M059J (cell line): ENCODE measurements at regions not wholly inside any gene's neighbourhood (a gene's known extent, or its start where the extent isn't known, plus 50 kb on each side); places are given as distances from the start of the nearest gene placed in this dataset.

Source experiments
- DNase-seq: peaks from one replicate; pipeline ENCODE4 v3.0.0-alpha.2; 2012; ENCODE audit warnings: low read depth

DNA sequence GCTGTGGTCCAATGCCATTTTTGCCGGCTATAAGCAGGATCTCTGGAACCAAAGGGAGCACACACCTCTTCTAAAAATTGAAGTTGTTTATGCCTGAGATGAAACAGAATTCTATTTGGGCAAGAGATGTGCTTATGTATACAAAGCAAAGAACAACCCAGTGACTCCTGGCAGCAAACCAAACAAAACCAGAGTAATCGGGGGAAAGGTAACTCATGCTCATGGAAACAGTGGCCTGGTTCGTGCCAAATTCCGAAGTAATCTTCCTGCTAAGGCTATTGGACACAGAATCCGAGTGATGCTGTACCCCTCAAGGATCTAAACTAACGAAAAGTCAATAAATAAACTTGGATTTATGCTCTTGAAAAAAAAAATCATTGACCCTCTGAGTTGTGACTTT lies 178.7 kb downstream of the CEMIP2 start:
- DNase-seq, result peak; percentile 27

DNA sequence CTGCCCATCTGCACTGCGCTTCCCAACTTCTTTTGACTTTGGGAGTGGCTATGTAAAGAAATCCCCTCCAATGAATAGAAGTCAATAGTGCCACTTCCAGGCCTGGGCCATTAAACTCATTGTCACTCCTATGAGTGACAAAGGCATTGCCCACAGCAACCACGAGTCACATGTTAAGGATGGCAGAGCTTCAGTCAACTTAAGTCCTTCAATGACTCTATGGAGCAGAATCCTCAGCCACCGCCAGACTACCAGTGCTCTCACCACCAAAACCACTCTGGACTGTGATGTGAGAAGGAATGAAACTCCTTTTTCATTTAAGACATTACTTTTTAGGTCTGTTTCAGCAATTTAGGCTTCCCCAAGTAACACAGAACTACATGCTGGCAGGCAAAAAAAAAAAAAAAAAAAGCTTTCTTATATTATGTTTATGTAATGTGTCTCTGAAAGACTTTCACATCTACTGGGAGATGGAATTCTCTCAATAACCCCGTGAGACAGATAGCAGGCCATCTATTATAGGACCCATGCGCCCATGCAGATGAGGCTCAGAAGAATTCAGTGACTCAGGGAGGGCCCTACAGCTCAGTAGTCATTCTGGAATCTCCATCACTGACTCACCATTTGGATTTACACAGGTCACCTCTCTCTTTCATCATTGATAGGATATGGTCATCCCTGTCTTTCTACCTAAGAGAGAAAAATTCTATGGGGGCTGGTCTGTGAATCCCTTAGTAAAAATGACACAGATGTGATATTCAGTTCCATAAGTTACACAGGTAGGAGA lies 180.5 kb downstream of the CEMIP2 start:
- DNase-seq, result peak; percentile 65

DNA sequence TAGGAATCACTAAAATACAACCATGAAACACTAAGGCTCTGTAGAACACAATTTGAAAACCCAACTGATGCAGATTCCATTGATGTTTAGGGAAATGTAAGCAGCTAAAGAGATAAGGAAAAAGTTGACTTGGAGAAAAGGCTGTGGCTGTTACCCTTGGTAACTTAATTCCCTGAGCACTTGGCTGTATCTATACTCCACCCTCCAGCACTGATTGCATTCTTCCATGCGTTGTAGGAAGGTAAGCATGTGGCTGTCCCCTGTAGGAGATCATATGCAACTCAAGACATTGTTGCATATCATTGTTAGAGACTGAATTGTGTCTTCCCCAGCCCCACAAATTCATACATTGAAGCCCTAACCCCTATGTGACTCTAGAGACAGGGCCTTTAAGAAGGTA lies 184.5 kb downstream of the CEMIP2 start:
- no peak for DNase-seq

DNA sequence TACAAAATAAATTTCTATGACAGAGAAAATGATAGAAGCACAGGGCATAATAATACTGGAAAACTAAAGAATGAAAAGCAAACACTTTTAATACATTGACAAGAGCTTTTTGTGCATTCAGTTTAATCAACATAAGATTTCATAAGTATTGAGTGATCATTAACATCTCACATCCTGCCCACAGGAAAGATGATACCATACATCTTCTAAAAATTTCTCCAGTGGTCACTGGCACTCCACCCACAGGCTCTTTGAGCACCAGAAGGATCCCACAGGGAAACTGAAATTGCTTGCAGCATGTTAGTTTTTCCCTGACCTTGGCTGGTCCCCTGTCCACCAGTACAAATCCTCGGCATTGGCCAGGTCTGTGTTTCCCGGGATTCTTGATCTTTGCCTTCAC lies 186.0 kb downstream of the CEMIP2 start:
- no peak for DNase-seq

DNA sequence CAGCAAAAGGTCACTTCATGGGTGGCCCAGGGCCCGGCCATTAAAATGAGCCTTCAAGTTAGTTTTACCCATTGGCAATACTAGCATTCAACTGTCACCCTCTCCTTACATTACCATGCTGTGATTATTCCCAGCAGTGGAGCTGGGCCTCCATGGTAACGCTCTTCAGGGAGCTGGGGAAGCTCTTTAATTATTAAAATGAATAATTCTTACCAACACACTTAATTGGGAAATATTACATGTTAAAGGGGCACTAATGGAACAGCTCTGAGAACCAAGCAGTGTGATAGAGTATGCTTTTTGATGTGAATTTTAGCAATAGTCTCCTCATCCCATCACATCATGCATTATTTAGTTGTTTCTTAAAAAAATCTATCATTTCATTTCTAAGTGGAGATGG lies 187.2 kb downstream of the CEMIP2 start:
- DNase-seq, result no peak

DNA sequence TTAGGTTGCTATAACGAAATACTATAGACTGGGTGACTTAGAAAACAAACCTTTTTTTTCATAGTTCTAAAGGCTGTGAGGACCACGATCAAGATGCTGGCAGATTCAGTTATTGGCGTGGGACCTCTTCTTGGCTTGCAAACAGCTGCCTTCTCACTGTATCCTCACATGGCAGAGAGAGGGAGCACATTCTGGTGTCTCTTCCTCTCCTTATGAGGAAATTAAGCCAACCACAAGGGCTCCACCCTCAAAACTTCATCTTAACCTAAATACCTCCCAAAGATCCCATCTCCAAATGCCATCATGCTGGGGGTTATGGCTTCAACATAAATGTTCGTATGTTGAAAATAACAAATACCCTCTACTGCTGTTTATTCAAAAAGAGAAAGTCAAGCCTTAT lies 197.1 kb downstream of the CEMIP2 start:
- no peak for DNase-seq

DNA sequence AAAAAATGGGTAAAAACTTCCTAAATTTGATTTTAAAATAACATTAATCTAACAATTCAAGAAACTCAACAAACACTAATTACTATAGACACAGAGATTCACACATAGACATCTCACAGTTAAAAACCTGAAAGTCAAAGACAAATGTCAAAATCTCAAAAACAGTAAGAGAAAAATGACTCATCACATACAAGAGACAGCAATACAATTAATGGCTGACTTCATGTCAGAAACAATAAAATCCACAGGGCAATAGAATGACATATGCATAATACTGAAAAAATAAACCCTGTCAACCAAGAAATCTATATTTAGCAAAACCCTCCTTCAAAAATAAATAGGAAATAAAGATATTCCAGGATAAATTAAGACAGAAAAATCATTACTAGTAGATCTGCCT lies 200.4 kb downstream of the CEMIP2 start:
- no peak for DNase-seq

DNA sequence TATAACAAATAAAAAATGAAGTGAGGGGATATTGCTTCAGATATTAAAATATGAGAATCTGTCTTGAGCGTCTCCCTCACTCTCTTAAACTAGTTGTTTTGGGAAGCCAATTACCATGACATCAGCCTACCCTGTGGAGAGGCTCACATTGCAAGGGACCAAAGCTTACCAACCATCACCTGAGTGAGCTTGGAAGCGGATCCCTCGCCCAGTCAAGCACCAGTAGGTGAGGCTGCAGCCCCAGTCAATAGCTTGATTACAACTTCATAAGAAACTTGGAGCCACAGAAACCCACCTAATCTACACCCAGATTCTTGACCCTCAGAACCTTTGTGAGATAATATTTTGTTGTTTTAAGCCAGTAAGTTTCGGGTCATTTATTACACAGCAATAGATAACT lies 206.2 kb downstream of the CEMIP2 start:
- no peak for DNase-seq

DNA sequence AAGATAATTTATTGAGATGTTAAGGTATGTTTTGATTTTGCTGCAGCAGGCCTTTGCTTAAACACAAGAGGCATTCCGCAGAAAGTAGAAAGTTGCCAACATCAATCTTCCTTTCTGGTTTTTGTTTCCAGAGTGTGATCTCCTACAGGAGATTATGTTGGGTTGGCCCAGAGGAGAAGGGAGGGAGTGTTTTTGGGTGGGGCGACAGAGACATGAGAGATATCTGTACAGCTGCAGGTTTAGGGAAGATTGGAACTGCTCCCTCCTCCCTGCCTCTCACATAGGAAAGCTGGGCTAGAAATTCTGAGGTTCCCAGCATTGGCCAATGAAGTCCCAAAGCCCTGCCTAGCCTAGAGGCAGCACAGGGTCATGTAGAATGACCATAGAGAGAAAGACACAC lies 211.0 kb downstream of the CEMIP2 start:
- DNase-seq, result no peak

DNA sequence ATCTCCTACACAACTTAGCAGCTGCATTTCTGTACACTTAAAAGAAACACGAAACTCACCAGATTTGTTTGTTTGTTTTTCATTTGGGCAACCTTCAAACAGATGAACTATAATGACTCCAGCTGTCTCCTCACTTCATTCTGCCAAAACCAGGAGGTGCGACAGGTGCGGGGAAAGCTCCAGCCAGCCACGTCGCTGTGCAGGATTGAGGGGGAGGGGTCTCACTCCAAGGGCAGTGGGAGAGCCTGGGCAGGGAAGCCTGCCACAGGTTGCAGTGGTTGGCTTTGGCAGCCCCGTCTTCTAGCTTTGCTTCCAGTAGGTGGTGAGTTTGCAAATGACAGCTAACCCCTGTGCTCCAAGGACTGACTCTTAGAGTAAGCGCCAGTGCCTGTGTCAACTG lies 215.8 kb downstream of the CEMIP2 start:
- no peak for DNase-seq

DNA sequence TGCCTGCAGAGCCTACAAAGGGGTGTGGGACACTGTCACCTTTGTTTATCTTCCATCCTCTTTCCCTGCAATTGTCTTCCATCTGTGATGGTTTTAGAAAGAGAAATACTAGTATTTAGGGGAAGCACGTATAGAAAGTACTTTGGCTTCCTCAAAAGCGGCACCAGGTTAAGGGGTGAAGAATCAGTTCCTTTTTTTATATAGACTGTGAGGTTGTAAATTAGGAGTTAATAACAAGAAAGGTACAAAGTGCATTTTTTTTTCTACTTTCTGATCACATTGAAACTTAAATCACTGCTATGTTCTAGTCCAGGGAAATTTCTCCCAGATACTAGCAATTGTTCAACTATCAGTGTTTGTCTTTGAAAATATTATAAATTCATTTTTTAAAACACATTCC lies 219.3 kb downstream of the CEMIP2 start:
- DNase-seq, result no peak

DNA sequence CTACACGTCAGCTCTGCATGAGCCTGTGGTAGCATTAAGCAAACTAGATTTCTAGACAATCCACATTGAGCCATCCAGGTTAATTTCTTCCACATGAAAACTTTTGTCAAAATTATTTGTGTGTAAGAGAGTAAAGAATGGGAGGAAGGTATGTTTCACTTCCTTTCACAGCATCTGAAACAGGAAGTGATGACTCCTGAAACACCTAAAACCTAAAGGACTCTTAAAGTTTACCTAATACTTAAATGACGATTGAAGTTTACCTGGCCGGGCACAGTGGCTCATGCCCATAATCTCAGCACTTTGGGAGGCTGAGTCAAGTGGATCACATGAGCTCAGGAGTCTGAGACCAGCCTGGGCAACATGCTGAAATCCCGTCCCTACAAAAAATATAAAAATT lies 223.8 kb downstream of the CEMIP2 start:
- DNase-seq, result no peak

DNA sequence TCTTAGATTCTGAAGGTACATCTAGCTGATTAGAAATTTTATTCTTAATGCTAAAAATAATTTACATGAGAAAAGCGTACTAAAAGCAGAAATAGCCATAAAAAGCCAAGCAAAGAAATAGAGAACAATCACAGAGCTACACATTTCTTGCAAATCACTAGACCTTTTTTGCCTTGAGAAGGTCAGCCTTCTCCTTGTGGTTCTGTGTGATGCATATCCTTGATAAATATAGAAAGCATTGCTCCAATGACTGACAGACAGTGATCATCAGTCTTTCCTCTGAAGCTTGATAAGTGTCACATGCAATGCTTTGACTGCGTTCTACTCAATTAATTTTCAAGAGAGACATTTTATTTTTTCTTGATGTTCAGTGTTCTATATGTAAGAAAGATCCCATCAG lies 226.9 kb downstream of the CEMIP2 start:
- DNase-seq, result no peak

DNA sequence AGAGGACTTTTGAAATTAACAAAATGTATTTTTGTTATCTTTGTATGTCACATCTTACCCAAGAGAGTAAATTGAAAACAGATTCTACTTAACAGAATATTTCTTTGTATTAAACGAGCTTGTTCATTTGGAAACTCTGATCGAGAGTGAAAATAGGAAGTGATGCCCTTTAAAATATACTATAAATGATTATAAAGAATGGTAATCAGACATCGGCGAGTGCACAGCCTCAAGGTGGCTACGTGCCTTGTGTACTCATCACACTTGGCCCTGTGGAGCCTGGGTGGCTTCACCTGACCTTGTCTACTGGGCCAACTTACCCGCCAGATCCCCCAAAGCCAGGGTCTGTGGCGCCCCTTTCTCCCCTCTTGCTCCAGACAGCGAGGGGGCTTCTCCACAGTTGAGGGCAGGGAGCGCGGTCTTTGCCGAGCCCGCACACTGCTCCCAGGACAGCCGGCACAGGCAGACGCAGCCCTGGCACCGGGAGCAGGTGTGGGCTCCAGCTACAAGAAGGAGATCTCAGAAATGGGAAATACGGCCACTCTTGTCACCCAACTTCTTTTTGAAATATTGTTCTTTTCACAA lies 243.2 kb downstream of the CEMIP2 start:
- no peak for DNase-seq

DNA sequence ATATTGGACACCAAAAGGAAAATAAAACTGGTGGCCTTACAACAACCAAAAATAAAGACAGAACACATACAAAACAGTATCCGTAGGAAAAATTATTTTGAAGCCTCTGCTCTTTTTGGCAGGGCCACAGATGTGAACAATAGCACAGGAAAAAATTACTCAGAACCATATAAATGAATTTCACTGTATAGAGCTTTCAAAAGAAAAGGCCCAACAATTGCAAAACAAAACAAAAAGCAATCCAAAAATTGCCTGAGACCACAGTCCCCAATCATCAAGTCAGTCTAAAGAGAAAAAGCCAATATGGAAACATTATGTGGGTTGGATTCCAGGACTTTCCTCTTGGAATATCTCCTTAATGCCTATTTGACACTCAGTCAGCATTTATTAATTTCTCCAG lies 243.8 kb downstream of the CEMIP2 start:
- no peak for DNase-seq

DNA sequence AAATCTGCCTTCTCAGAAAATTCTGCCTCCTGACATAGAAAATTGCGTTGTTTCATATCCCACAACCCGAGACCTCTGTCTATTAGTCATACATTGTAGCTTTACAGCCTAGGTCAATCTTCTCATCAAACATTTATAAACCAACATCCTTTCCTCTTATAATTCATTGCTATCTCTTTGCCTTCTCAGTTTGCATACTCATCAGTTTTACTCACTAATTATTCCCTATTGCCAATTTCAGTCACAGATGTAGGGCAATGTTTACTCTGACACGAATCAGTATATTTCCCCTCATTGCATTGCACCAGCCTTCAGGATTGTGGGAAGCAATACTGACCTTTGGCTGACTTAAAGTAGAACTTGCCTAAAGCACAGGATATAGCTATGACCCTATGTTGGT lies 247.2 kb downstream of the CEMIP2 start:
- no peak for DNase-seq

DNA sequence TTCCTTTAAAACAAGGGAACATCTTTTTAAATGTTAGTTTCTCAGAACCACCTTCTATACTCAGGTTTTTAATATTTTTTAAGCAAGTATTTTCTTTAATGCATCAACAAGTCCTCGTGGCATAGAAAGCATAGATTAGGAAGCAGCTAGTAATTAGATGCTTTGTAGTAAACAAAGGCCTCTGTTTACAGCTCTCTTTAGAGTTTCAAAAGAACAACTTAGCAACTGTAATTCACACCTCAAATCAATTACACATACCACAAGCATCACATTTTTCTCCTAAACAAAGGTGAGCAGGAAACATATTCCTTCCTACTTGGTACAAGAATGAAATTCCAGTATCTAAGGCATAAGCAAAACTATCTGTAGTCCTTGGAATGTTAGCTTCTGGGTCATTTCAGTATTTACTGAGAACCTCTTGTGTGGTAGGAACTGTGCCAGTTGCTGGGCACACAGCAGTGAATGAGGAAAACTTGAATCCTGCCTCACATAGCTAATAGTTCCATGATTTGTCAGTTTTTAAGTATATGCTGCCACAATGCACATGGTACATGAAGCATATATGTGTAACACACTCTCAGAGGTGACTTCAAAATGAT lies 249.1 kb downstream of the CEMIP2 start:
- no peak for DNase-seq

DNA sequence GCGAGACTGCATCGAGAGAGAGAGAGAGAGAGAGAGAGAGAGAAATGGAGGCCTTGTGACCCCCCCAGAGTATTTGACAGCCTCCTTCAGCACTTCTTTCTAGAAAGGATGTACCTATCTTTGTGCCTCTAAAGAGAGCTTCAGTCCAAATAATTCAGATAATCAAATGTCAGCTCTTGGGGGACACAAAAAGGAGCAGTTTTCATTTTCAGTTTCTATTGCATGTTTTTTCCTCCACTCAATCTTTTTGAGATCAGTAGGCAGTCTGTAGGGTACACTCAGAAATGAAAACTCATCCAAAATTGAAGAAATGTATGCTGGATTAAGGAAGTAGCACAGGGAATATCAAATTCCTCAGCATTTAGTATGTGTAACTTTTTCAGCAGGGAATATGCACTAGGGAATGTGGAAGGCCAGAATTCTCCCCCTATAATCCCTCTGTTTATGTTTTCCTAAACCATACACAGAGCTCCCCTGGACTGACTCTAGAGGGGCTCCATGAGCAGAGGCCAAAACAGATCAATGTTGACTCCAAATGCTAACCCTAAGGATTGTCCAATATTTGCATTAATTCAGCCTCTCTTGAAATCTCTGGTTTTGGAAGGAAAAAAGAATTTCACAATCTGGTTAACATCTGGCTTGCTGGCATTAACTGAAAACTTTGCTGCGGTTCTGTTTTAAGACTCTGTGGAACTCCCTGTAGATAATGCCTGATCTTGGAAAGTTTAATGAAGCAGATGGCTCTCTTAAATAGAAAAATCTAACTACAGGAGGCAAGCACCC lies 250.1 kb downstream of the CEMIP2 start:
- no peak for DNase-seq

DNA sequence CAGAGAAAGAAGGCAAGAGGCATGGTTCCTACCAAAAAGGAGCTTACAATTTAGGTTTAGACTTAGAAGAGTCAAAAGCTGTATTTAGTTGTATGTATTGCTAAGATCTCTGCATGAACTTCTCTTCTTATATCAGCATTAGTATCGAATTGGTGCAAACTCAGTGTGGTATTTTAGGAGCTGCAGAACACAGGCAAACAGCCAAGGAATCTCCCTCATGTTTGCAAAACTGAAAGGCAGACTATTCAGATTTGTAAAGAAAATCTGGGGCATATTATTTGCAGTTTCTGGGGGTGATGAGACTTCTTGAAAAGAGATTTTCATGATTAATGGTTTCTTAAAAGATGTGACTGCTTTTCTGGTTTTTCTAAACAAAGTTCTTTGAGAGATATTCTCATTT lies 252.7 kb downstream of the CEMIP2 start:
- no peak for DNase-seq

DNA sequence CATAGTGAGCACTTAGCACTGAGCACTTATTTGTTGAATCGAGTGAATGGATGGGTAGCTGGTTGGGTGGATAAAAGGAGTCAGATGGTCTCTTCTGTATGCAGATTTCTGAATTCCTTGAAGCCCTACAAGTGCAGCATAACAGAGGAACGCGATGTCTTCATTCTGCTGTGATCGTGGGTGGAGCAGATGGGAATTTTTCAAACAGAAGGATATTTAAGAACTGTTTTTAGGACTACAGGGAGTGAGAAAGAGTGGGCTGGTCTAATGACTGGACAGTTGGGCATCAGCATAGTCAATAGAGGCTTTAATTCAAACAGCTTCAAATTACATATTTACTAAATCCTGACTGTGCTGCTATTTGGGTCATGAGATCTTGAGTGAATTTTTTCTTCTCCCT lies 253.2 kb downstream of the CEMIP2 start:
- DNase-seq, result no peak

DNA sequence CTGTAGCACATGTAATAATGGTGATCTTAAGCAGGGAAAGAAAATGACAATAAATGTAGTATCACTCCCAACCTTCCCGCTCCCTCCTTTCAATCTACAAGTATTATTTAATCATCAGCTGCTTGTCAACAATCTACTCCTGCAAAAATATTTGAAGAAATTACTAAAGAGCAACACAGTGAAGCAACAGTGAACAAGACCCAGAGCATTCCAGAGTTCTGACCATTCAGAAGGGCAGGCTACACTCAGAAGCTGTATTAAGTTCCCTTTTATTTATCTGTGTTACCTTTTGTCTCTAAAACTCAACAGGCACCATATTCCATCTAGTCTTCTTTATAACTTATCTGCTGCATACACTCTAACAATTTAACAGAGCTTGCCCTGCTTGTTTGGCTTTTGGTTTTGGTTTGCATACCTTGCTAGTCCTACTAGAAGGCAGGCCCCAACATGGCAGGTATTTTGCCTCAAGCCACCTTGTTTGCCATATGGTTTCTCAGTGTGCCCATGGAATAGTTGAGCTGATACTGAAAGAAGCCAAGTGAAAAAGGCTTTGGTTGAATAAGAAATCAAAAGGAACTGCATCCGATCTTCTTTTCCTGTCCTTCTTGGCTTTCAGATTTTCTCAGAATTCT lies 253.9 kb downstream of the CEMIP2 start:
- no peak for DNase-seq

DNA sequence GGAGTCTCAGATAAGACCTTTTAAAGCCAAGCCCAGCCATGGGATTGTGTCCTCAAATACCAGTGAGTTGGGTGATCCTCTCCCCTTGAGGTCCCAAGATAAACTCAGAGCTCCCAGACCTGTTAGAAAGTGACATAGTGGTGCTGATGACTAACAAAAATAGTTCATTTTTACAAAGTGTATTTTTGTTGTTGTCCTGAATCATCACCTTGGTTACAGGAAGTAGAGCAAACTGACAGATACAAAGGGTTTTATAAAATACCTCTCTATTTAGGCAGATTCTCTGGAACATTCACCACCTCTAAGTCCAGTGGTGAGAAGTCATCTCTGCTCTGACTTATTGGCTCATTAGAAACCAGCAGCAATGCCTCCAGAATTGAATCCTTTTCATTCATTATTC lies 259.3 kb downstream of the CEMIP2 start:
- DNase-seq, result peak; percentile 58
